NCI-H510A treated with DMSO at 0.1 percent for 48 hours (cell line): ENCODE measurements at regions not wholly inside any gene's neighbourhood (a gene's known extent, or its start where the extent isn't known, plus 50 kb on each side); places are given as distances from the start of the nearest gene placed in this dataset.
"Not testable (repeated sequence)": the region's sequence is repeated elsewhere in the genome, so short reads cannot be mapped to it uniquely, and the experiment has no call there.

Source experiments
- DNase-seq: peaks from one replicate; lab custom pipeline; 2025; lab: John Stamatoyannopoulos, UW

GRCh38 chr14:57150449-57150848 lies 118.3 kb downstream of the EXOC5 start:
- DNase-seq = no peak

DNA sequence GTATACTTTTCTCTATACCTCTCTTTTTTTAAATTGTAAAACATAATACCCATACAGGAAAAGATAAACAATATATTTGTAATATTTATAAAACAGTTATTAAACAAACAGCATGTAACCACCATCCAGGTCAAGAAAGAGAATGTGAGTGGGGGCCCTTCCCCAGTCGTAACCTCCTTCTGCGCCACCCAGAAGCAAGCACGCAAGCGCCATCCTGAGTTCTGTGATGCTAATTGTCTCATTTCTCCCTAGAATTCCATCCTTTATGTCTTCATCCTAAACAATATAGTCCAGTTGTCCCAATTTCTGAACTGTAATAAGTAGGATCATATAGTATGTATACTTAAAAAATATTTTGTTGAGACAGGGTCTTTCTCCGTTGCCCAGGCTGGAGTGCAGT lies 129.5 kb downstream of the EXOC5 start:
- no peak for DNase-seq

- DNase-seq = peak; percentile 14
Measured at GRCh38 chr14:57136669-57137328, 131.9 kb downstream of the EXOC5 start.

DNA sequence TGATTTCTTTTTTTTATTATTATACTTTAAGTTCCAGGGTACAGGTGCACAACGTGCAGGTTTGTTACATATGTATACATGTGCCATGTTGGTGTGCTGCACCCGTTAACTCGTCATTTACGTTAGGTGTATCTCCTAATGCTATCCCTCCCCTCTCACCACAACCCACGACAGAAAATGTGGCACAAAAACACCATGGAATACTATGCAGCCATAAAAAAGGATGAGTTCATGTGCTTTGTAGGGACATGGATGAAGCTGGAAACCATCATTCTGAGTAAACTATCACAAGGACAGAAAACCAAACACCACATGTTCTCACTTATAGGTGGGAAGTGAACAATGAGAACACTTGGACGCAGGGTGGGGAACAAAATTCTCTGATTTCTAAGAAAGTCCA lies 140.9 kb downstream of the EXOC5 start:
- DNase-seq = not testable (repeated sequence)

GRCh38 chr14:57122129-57122528 lies 146.6 kb downstream of the EXOC5 start:
- no peak for DNase-seq

GRCh38 chr14:57112072-57112807 lies 156.5 kb downstream of the EXOC5 start:
- DNase-seq = not testable (repeated sequence)

- not testable (repeated sequence) for DNase-seq
Measured at GRCh38 chr14:57110411-57110810, 158.3 kb downstream of the EXOC5 start.

GRCh38 chr14:57091030-57091608 lies 177.6 kb downstream of the EXOC5 start:
- DNase-seq = no peak

DNA sequence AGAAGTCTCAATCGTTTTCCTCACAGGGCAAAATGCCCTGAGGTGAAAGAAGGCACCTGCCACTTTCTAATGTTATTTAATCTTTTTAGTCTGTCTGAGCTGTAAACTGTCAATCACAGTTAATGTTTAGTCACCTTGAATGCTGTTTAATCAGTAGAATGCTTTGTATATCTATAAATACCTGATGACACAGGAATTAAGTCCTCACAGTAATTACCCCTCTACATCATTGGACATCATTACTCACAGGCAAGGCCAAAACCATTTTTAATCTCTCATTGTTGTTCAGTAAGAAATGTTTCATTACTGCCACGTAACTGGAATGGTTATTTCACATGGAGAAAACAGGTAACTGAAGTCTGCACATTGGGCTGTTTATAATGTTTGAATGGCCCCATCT lies 178.8 kb downstream of the EXOC5 start:
- no peak for DNase-seq

- DNase-seq = no peak
Measured at GRCh38 chr14:57087841-57088240, 180.9 kb downstream of the EXOC5 start.

DNA sequence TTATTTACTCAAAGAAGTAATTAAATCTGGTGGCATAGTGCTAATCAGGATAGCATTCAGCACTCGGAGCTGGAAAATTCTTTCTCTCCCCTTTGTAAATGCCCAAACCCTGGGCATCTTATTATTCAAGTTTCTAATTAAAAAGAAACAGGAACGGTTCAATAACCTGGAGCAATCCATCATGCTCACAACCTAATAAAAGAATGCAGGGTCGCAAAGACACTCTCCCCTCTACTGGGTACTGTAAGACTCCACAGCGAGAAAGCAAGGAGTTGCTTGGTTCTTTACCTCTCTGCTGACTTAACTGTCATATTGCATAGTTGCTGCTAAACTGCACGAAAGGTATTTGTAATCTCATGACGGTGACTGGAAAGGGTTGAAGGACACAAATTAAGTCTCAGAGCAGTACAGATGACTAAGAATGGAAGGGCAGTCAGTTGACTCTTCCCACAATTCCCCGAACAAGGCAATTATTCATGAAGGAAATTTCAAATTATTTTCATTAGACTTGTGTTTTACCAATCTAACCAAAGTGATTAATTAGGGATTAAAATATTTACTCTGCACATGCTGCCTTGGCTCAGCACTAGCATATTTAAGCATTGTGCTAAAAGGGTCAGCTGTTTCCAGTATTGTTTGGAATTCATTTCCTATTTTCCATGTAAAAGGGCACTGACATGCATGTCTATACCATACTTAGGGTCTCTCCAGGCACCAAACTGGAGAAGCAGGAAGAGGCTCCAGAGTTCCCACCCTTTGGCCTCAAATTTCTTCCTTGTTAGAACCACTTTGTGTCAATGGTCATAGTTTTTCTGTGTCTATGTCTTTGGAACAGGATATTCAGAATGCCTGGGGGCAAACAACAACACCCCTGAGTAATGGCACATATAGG lies 182.2 kb downstream of the EXOC5 start:
- DNase-seq = no peak

- DNase-seq = peak; percentile 81
Measured at GRCh38 chr14:57085801-57086200, 182.9 kb downstream of the EXOC5 start.

DNA sequence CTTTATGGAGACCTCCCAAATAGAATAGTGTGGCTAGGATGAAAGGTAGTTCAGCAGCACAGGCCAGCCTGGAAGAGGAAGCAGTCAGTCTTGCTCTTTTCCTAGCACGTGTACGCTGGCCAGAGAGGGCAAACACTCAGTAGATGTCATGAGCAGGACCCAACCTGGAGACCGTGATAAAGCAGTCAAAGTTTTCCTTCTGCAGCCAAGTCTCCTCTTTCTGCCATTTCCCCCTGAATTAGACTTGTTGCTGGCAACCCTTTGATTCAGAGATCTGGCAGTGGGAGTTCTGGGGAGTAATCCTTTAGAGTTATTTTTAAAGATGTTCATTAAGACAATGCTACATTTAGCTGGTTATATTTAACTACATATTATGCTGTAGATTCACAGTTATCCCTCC lies 183.7 kb downstream of the EXOC5 start:
- no peak for DNase-seq

DNA sequence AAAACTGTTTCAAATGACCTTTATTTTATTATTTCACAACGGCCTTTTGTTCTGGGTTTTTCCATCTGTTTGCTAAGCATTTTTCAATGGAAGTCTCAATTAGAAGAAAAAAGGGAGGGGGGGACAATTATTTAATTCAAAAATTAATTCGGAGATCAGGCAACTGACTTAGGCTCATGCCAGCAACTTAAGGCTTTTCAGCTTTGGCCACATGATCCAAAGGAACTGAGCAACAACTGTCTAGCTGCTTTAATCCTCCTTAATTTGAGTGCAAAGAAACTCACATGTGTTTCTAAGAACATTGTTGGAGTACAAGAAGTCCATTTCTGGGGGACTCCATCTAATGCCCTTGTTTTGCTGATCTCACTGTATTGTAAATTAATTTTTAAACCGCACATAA lies 188.0 kb downstream of the EXOC5 start:
- DNase-seq = no peak

DNA sequence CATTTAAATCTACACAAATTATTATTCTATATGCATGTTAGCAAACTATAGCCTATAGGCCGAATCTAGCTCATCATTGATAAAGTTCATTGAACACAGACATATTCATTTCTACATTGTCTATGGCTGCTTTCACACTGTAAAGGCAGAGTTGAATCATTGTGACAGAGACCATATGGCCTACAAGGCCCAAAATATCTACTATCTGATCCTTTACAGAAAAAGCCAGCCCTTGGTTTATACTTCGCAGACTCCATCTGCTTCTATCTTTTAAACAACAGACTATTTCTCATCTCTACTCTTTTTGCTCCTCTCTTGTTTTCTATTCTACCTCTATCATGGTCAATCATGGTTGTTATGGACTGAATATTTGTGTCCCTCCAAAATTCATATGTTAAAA lies 190.7 kb downstream of the EXOC5 start:
- no peak for DNase-seq

- DNase-seq = no peak
Measured at GRCh38 chr14:57073986-57074385, 194.7 kb downstream of the EXOC5 start.

DNA sequence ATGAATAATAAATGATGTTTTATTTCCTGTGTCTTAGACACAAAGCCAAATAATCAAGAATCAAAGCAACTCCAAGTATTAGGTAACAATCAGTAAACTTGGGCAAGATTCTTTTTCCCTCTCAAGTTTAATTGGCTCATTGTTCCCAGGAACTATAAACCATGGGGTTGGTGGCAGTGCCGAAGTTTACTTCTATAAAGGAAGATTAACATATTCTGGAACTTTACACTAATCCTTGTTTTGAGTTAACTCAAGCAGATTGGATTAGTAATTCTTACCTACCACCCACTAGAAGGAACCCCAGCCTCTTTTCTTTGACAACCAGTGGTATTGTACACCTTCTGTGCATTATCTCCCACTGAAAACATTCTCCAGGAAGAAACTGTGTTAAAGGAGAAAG lies 197.1 kb downstream of the EXOC5 start:
- no peak for DNase-seq

- DNase-seq = no peak
Measured at GRCh38 chr14:57069702-57070101, 199.0 kb downstream of the EXOC5 start.

- no peak for DNase-seq
Measured at GRCh38 chr14:57068511-57068910, 200.2 kb downstream of the EXOC5 start.

GRCh38 chr14:57066887-57067513 lies 201.7 kb downstream of the EXOC5 start:
- DNase-seq = peak; percentile 51

DNA sequence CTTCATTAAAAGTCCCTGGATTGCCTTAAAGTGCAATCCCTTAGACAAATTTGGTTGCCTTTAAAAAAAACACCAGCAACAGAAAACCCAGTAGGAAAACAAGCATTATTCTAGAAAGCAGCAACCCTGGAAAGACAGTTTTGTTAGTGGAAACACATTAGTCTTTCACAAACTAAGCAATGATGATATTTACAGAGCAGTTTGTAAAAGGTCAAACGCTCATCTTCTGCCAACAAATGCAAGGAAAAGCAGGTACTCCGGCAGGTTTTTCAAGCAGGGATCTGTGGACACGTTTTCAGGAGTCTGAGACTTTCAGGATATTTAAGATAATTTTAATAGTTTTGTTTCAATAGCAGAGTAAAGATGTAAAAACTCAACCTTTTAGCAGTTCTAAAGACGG lies 202.2 kb downstream of the EXOC5 start:
- DNase-seq = peak; percentile 19
